ENCODE measurements at regions not wholly inside any gene's neighbourhood (a gene's known extent, or its start where the extent isn't known, plus 50 kb on each side); places are given as distances from the start of the nearest gene placed in this dataset.

GRCh38 chr1:73943270-73943669, 254.7 kb downstream of the LRRIQ3 start:
- no peak for DNase-seq
- no peaks in the 10 kb centered on the region for H3K36me3 ChIP-seq
- no peaks in the 10 kb centered on the region for H3K4me1 ChIP-seq
- no peaks in the 10 kb centered on the region for H3K27me3 ChIP-seq
- TF ChIP-seq, protein P1, sequence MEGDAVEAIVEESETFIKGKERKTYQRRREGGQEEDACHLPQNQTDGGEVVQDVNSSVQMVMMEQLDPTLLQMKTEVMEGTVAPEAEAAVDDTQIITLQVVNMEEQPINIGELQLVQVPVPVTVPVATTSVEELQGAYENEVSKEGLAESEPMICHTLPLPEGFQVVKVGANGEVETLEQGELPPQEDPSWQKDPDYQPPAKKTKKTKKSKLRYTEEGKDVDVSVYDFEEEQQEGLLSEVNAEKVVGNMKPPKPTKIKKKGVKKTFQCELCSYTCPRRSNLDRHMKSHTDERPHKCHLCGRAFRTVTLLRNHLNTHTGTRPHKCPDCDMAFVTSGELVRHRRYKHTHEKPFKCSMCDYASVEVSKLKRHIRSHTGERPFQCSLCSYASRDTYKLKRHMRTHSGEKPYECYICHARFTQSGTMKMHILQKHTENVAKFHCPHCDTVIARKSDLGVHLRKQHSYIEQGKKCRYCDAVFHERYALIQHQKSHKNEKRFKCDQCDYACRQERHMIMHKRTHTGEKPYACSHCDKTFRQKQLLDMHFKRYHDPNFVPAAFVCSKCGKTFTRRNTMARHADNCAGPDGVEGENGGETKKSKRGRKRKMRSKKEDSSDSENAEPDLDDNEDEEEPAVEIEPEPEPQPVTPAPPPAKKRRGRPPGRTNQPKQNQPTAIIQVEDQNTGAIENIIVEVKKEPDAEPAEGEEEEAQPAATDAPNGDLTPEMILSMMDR (IDR thresholded peaks at IDR 0.05): no peak
- no peak for TF ChIP-seq POLR2A (IDR thresholded peaks at IDR 0.05)
- H3K9me3 ChIP-seq: no peaks in the 10 kb centered on the region
- intact Hi-C loops (cut with DNase I): no loop called here
- no peak for ATAC-seq
- no peak overlapping the region for H3K4me3 ChIP-seq
- H3K27ac ChIP-seq: no peak overlapping the region
- WGBS, 4 donors: 17 to 30% (median 25%) methylated on average over 1 of the region's 1 CpG

GRCh38 chr1:73930293-73930692, 267.7 kb downstream of the LRRIQ3 start:
- Histone ChIP-seq H3K27me3 (no peaks in the 10 kb centered on the region), H3K4me3 (no peak overlapping the region), H3K36me3 (no peaks in the 10 kb centered on the region), H3K27ac (no peak overlapping the region), H3K9me3 (no peaks in the 10 kb centered on the region), H3K4me1 (no peaks in the 10 kb centered on the region)
- no peak for DNase-seq
- TF ChIP-seq, protein P1 (IDR thresholded peaks at IDR 0.05): no peak
- no peak for TF ChIP-seq POLR2A (IDR thresholded peaks at IDR 0.05)
- 95 to 100% (median 97%) methylated on average over 1 of the region's 1 CpG for WGBS, 4 donors
- ATAC-seq: no peak
- intact Hi-C loops (cut with DNase I): no loop called here

- ATAC-seq: no peak
- TF ChIP-seq, protein P1 (IDR thresholded peaks at IDR 0.05): no peak
- no peak for TF ChIP-seq POLR2A (IDR thresholded peaks at IDR 0.05)
- H3K9me3 ChIP-seq: peaks cover 0 to 12% (median 0%) of the 10 kb centered on the region in 12 donors
- H3K4me1 ChIP-seq: no peaks in the 10 kb centered on the region
- DNase-seq: no peak
- H3K4me3 ChIP-seq: no peak overlapping the region
- WGBS, 4 donors: 40 to 57% (median 53%) methylated on average over 3 of the region's 3 CpGs
- intact Hi-C loops (cut with DNase I): no loop called here
- H3K36me3 ChIP-seq: no peaks in the 10 kb centered on the region
- H3K27me3 ChIP-seq: no peaks in the 10 kb centered on the region
- H3K27ac ChIP-seq: no peak overlapping the region
Measured at GRCh38 chr1:73914951-73915350, 283.0 kb downstream of the LRRIQ3 start.

DNA sequence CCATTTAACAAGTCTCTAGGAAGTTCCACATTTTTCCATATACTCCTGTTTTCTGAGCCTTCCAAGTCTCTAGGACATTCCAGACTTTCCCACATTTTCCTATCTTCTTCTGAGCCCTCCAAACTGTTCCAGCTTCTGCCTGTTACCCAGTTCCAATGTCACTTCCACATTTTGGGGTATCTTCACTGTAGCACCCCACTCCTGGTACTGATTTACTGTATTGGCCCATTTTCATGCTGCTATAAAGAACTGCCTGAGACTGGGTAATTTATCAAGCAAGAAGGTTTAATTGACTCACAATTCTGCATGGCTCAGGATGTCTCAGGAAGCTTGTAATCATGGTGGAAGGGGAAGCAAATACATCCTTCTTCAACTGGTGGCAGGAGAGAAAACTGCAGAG, 285.0 kb downstream of the LRRIQ3 start:
- intact Hi-C loops (cut with DNase I): no loop called here
- no peak for ATAC-seq
- TF ChIP-seq, protein P1 (IDR thresholded peaks at IDR 0.05): no peak
- no peak for TF ChIP-seq POLR2A (IDR thresholded peaks at IDR 0.05)
- Histone ChIP-seq H3K36me3 (no peaks in the 10 kb centered on the region), H3K27ac (no peak overlapping the region), H3K4me3 (no peak overlapping the region), H3K4me1 (no peaks in the 10 kb centered on the region), H3K9me3 (peaks cover 0 to 12% (median 0%) of the 10 kb centered on the region in 12 donors), H3K27me3 (no peaks in the 10 kb centered on the region)
- no peak for DNase-seq

Measured in heart left ventricle (tissue), 16 donors.